Gastroesophageal sphincter (tissue), 4 donors: ENCODE measurements at regions not wholly inside any gene's neighbourhood (a gene's known extent, or its start where the extent isn't known, plus 50 kb on each side); places are given as distances from the start of the nearest gene placed in this dataset.

Experiments
- ATAC-seq: fragments of 150-250 bp; one replicate; pipeline ENCODE4 v1.9.1; 2016; ENCODE audit warnings: mild to moderate bottlenecking, moderate library complexity
- H3K27ac ChIP-seq, 4 donors: fragments of 200-600 bp; sonication (generic) in 3 of 4; 1 replicate in 3 of 4; 2 replicates in 1 of 4; pipeline ENCODE4 v1.5.1; 2016 to 2019
- H3K27me3 ChIP-seq: fragments of 200-600 bp; sonication (generic); one replicate; pipeline ENCODE4 v1.5.1; 2019
- H3K36me3 ChIP-seq, 2 donors: fragments of 200-600 bp; sonication (generic); one replicate each; pipeline ENCODE4 v1.5.1; 2019; ENCODE audit warnings: control low read depth in 1 of 2
- H3K4me1 ChIP-seq, 3 donors: fragments of 200-600 bp; sonication (generic); 1 replicate in 2 of 3; 2 replicates in 1 of 3; pipeline ENCODE4 v1.5.1; 2016 to 2019; ENCODE audit warnings: control low read depth in 2 of 3
- H3K4me3 ChIP-seq, 2 donors: fragments of 200-600 bp; sonication (generic); one replicate each; pipeline ENCODE4 v1.5.1; 2019; ENCODE audit warnings: mild to moderate bottlenecking in 1 of 2, moderate library complexity in 1 of 2
- H3K9me3 ChIP-seq, 3 donors: fragments of 200-600 bp; sonication (generic); one replicate each; pipeline ENCODE4 v1.5.1; 2017 to 2019; ENCODE audit warnings: control low read depth in 2 of 3
- CTCF ChIP-seq, 4 experiments: fragments of 200-600 bp in 2 of 4; fragments of 450-650 bp in 2 of 4; sonication (generic) in 1 of 4; IDR thresholded peaks; one replicate each; pipeline ENCODE4 v1.5.1; 2017 to 2019; ENCODE audit warnings: antibody characterized with exemption in 4 of 4, mild to moderate bottlenecking in 2 of 4, moderate library complexity in 2 of 4
- EP300 ChIP-seq: sonication (generic); formaldehyde crosslinking; IDR thresholded peaks from one replicate; pipeline ENCODE4 v1.6.1; 2017; ENCODE audit warnings: antibody characterized with exemption, mild to moderate bottlenecking
- POLR2A ChIP-seq, 2 donors: fragments of 450-650 bp; IDR thresholded peaks; one replicate each; pipeline ENCODE4 v1.6.1; 2017; ENCODE audit warnings: antibody characterized with exemption in 2 of 2, mild to moderate bottlenecking in 2 of 2, moderate library complexity in 1 of 2
- POLR2AphosphoS5 ChIP-seq: sonication (generic); formaldehyde crosslinking; IDR thresholded peaks from one replicate; pipeline ENCODE4 v1.6.1; 2017; ENCODE audit warnings: antibody characterized with exemption
- WGBS, 2 donors: methylation state at CpG; one replicate each; pipeline ENCODE4 v1.1.5; 2018; ENCODE audit warnings: low coverage in 1 of 2; 5-methylcytosine and 5-hydroxymethylcytosine counted together

DNA sequence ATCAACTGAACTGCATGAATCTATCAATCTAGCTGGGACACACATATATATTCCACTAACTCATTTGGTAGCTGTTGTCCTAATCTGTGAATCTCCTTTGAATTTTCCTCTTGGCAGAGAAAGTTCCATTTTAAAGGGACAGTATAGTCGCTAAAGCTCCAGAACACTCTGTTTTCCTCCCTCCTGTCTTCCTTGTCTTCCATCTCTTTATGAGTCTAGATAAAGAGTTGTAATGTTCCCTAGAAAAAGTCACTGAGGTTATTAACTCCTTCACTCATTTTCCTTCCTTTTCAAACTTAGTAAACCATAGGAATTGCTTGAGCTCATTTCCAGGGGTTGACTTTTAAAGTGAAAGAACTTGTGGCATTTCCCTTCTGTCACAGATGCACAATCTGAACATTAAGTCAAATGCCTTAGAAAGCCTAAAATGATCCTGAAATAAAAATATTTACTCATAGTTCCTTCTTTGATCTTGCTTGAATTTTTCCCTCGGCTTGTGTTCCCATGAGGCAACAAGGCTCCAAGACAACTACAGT lies 198.4 kb downstream of the TRIM27 start:
- no peak overlapping the region for H3K4me3 ChIP-seq
- no peak for TF ChIP-seq EP300
- no peak for TF ChIP-seq CTCF (IDR thresholded peaks at IDR 0.05)
- H3K9me3 ChIP-seq = peaks cover 0 to 5% (median 0%) of the 10 kb centered on the region in 3 donors
- ATAC-seq = no peak
- peaks cover 0 to 5% (median 0%) of the 10 kb centered on the region in 3 donors for H3K4me1 ChIP-seq
- H3K27ac ChIP-seq = no peak overlapping the region
- peaks cover 89% of the 10 kb centered on the region for H3K27me3 ChIP-seq
- no peaks in the 10 kb centered on the region for H3K36me3 ChIP-seq
- WGBS, 2 donors = 40 to 49% methylated on average over 2 of the region's 2 CpGs

GRCh38 chr6:28725890-28726348 lies 197.9 kb downstream of the TRIM27 start:
- Histone ChIP-seq H3K36me3 (no peaks in the 10 kb centered on the region), H3K27me3 (peaks cover 89% of the 10 kb centered on the region), H3K27ac (no peak overlapping the region), H3K9me3 (peaks cover 0 to 8% (median 0%) of the 10 kb centered on the region in 3 donors), H3K4me3 (no peak overlapping the region), H3K4me1 (peaks cover 0 to 5% (median 0%) of the 10 kb centered on the region in 3 donors)
- TF ChIP-seq POLR2A (IDR thresholded peaks at IDR 0.05) = no peak
- TF ChIP-seq EP300 = no peak
- no peak for TF ChIP-seq CTCF (IDR thresholded peaks at IDR 0.05)
- no peak for TF ChIP-seq POLR2AphosphoS5
- ATAC-seq = no peak
- 16 to 28% methylated on average over 7 of the region's 7 CpGs for WGBS, 2 donors

- TF ChIP-seq POLR2AphosphoS5 (no peak), CTCF (IDR thresholded peaks at IDR 0.05) (no peak), POLR2A (IDR thresholded peaks at IDR 0.05) (no peak), EP300 (no peak)
- H3K36me3 ChIP-seq = no peaks in the 10 kb centered on the region
- H3K4me3 ChIP-seq = no peak overlapping the region
- 65 to 80% methylated on average over 13 of the region's 13 CpGs for WGBS, 2 donors
- no peak overlapping the region for H3K27ac ChIP-seq
- peaks cover 89% of the 10 kb centered on the region for H3K27me3 ChIP-seq
- ATAC-seq = no peak
- H3K4me1 ChIP-seq = peaks cover 0 to 5% (median 0%) of the 10 kb centered on the region in 3 donors
- peaks cover 0 to 8% (median 0%) of the 10 kb centered on the region in 3 donors for H3K9me3 ChIP-seq
Measured at GRCh38 chr6:28726569-28727309, 197.0 kb downstream of the TRIM27 start.

DNA sequence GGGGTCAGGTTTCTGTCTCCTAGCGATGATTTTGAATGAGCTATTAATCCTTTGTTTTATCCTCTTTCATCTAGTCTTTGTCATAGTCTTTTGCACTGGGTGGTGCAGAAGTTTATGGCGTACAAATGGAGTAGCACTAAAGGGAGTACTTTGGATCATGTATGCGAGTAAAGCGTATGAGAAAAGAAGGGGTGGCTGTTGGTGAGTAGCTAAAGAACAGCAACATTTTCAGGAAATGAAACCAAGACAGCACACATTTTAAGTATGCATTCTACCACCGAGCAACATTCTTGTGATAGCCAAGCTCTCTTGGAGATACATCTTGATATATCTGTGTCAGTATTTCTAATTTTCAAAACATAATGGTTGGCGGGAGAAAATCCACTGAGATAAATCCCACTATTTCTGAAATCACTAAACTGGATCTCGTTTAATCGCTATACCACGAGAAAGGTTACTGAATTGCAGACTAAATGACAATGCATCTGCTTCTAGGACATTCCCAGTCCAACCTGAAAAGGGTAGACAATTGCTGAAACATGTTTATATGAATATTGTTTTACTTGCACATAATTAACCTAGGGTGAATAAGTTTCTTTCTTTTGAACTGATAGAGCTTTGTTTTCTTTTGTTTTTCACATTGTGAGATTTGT lies 196.1 kb downstream of the TRIM27 start:
- Histone ChIP-seq H3K4me1 (peaks cover 0 to 5% (median 0%) of the 10 kb centered on the region in 3 donors), H3K27me3 (peaks cover 89% of the 10 kb centered on the region), H3K36me3 (no peaks in the 10 kb centered on the region), H3K9me3 (peaks cover 0 to 8% (median 0%) of the 10 kb centered on the region in 3 donors), H3K4me3 (no peak overlapping the region), H3K27ac (no peak overlapping the region)
- ATAC-seq = no peak
- TF ChIP-seq POLR2A (IDR thresholded peaks at IDR 0.05) = no peak
- WGBS, 2 donors = 53 to 57% methylated on average over 6 to 9 of the region's 9 CpGs

DNA sequence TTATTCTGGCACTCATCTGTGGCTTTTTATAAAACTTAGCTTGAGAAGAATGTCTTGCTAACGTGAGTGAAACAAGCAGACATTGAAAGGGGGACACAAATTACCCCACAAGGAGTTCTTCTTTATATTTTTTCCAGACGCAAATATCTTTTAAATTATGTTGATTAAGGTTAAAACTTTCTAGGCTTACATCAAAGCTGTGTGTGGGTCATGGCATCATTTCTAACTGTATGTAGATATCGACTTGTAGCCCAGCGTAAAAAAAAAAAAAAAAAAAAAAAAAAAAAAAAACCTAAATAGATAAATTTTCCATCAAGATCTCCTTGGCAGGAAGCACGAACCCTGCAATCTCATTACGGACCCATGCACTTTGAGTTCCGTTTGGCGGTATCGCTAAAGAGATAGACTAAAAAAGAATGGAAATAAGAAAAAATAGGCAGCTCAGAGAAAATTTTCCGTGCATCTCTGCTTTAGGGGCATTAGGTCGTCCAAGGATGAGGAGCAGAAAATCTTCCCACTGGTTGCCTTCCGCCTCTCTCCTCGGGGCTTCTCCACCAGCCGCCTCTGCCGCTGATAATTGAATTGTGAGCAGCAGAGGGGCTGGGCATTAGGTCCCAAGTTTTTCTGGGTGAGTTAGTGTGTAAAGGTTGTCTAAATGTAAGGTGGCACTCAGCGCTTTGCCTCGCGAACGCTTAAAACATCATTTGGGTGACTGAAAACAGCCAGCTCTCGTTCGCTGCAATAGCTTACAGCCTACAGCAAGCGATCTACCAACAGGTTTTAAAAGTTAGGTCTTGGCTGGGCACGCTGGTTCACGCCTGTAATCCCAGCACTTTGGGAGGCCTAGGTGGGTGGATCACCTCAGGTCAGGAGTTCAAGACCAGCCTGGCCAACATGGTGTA lies 194.0 kb downstream of the TRIM27 start:
- Histone ChIP-seq H3K9me3 (peaks cover 0 to 23% (median 0%) of the 10 kb centered on the region in 3 donors), H3K4me3 (peak overlapping the region; percentile 25 to 37), H3K4me1 (peaks cover 0 to 5% (median 0%) of the 10 kb centered on the region in 3 donors), H3K36me3 (no peaks in the 10 kb centered on the region), H3K27ac (no peak overlapping the region), H3K27me3 (peaks cover 93% of the 10 kb centered on the region)
- 7 to 10% methylated on average over 20 to 22 of the region's 24 CpGs for WGBS, 2 donors
- ATAC-seq = no peak
- no peak for TF ChIP-seq CTCF (IDR thresholded peaks at IDR 0.05)
- TF ChIP-seq POLR2AphosphoS5 = no peak
